ENCODE measurements at regions not wholly inside any gene's neighbourhood (a gene's known extent, or its start where the extent isn't known, plus 50 kb on each side); places are given as distances from the start of the nearest gene placed in this dataset.

GRCh38 chr21:27590271-27590670 lies 623.4 kb upstream of the ADAMTS5 start:
- in situ Hi-C loops (cut with HindIII; ENCODE audit: low pct_ligation_motif_present, low pct_unique_long_range_greater_than_20kb, low sequenced_read_pairs) = no loop called here
- DNase-seq = no peak

DNA sequence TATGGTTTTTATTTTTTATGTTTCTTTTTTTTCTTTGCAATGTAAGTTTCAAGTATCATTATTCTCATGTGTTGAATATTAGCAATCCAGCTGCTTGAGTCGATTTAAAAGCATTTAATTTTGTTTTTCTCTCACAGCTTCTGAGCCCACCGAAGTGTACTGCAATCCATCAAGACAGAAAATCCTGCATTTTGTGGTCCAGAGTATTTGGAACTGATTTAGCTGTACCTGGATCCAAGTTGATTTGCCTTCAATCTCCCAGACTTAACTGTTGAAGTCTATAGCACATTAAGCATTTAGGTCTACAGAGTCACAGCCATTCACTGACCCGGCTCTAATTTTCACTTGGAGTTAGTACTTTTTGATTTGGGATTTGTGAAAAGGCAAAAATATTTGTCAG lies 622.9 kb upstream of the ADAMTS5 start:
- in situ Hi-C loops (cut with HindIII; ENCODE audit: low pct_ligation_motif_present, low pct_unique_long_range_greater_than_20kb, low sequenced_read_pairs) = no loop called here
- no peak for DNase-seq

- in situ Hi-C loops (cut with HindIII; ENCODE audit: low pct_ligation_motif_present, low pct_unique_long_range_greater_than_20kb, low sequenced_read_pairs) = no loop called here
- no peak for DNase-seq
Measured at GRCh38 chr21:27586986-27587385, 620.1 kb upstream of the ADAMTS5 start.

DNA sequence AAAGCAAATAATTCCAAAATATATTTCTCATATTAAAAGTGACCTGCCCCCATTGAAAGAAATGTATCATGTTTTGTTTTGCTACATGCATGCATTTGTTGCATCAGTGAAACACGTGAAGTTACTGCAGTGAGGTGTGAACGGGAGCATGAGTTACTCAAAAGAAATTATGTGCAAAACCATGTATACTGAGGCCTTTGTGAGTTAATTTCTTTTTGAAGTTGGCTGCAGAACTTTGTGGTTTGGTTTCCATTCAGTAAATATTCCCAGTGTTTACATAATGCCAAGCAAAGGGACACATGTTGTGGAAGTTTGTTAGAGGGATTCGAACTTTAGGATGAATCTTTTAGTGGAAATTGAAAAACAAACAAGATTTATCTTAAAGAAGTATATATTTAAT lies 619.4 kb upstream of the ADAMTS5 start:
- no peak for DNase-seq
- in situ Hi-C loops (cut with HindIII; ENCODE audit: low pct_ligation_motif_present, low pct_unique_long_range_greater_than_20kb, low sequenced_read_pairs) = no loop called here

- in situ Hi-C loops (cut with HindIII; ENCODE audit: low pct_ligation_motif_present, low pct_unique_long_range_greater_than_20kb, low sequenced_read_pairs) = no loop called here
- DNase-seq = no peak
Measured at GRCh38 chr21:27584256-27584655, 617.4 kb upstream of the ADAMTS5 start.

DNA sequence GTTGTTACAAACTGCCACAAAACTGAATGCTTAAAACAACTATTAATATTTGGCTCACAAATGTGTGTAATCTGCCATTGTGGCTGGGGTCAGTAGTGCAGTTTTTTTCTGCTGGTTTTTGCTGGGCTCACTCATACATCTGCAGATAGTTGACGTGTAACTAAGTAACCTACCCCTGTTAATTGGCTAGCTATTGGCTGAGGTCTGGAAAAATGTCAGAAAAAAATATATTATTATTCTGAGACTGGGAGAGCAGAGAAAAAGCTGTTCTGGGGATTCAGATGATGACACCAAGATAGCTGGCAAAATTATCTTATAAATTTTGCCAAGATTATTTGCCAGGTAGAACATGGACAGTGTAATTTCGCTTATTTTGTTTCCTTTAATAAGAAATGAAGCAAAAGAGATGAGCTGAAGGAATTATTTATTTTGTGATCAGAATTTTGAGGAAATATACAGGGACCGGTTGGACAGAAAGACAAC lies 616.1 kb upstream of the ADAMTS5 start:
- in situ Hi-C loops (cut with HindIII; ENCODE audit: low pct_ligation_motif_present, low pct_unique_long_range_greater_than_20kb, low sequenced_read_pairs) = no loop called here
- DNase-seq = no peak

DNA sequence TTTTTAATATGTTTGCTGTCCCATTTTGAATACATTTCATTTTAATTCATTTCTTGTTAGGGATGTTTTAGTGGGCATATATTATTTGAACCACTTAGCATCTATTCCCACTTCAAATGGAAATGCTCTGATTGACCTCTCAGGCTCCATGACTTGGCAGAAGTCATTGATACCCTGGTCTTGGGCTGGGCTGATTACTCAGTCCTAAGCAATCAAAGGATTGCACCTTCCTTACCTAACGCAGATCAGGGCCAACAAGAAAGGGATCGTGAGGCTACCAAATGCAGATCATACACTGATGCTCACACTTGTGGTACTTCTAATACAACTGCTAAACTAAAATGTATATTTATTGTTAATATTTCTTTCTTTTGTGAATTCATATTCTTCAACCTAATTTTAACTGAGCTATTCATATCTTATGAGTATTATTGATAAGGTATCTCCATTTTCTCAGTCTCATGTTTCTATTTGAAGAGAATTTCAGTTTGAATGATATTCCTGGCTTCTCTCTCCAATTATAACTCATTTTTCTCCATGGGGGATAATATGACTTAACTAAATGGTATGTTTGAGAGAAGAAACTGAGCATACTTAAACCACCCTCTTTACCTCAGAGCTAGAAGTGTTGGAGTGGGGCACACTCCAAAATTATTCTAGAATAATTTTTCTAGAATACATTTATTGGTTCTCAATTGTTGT lies 615.5 kb upstream of the ADAMTS5 start:
- no peak for DNase-seq
- in situ Hi-C loops (cut with HindIII; ENCODE audit: low pct_ligation_motif_present, low pct_unique_long_range_greater_than_20kb, low sequenced_read_pairs) = no loop called here

DNA sequence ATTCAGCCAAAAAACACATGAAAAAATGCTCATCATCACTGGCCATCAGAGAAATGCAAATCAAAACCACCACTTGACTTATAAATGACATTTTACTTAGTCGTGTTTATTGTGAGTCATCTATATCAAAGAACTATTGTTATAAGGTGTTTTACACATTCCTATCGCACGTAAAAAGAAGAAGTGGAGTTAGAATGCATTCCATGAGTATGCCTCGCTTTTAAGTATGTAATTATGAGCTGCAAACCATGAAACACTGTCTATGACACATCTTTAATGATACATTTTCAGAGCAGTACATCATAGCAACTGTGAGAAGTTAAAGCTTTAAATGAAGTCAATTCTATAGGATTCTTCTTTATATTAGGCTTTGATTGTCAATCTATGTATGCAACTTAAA lies 614.3 kb upstream of the ADAMTS5 start:
- no peak for DNase-seq
- in situ Hi-C loops (cut with HindIII; ENCODE audit: low pct_ligation_motif_present, low pct_unique_long_range_greater_than_20kb, low sequenced_read_pairs) = no loop called here

- DNase-seq = no peak
- in situ Hi-C loops (cut with HindIII; ENCODE audit: low pct_ligation_motif_present, low pct_unique_long_range_greater_than_20kb, low sequenced_read_pairs) = no loop called here
Measured at GRCh38 chr21:27580276-27580675, 613.4 kb upstream of the ADAMTS5 start.

GRCh38 chr21:27578741-27579265 lies 611.9 kb upstream of the ADAMTS5 start:
- in situ Hi-C loops (cut with HindIII; ENCODE audit: low pct_ligation_motif_present, low pct_unique_long_range_greater_than_20kb, low sequenced_read_pairs) = no loop called here
- no peak for DNase-seq

DNA sequence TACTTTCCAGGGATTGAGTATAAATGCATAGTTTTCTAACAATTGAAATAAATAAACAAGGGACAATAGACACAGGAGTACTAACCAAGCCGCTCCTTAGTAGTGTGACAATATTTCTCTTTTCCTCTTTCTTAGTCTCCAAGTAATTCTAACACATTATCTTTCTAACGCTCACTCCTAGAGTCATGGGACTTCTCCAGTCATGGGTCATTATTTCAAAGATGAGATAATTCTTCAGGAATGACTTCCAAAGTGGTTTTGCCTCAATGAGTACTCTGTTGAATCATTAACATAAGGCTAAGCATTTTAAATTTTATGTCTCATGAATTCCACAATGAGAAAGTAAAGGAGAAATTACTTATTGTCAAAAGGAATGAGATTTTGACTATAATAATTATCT lies 605.8 kb upstream of the ADAMTS5 start:
- peak; percentile 96 for DNase-seq
- in situ Hi-C loops (cut with HindIII; ENCODE audit: low pct_ligation_motif_present, low pct_unique_long_range_greater_than_20kb, low sequenced_read_pairs) = no loop called here

DNA sequence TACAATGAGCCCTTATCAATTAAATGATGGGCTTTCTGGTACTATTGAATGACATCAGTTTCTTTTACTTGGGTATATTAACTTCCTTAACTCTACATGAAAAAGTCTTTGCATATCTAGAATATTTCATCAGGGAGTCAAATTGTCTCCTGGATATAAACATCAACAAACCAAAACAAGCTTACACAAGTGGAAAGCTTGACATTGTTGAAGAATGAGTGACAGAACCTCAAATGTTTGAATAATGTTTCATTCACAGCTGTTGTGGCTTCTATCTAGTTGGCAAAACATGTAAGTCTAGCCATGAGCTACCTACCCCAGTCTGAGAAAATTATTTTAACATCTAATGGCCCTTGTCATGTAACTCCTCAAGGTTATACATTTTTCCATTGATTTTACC lies 604.8 kb upstream of the ADAMTS5 start:
- in situ Hi-C loops (cut with HindIII; ENCODE audit: low pct_ligation_motif_present, low pct_unique_long_range_greater_than_20kb, low sequenced_read_pairs) = no loop called here
- DNase-seq = peak; percentile 97

- DNase-seq = peak; percentile 94
Measured at GRCh38 chr21:27570306-27570868, 603.5 kb upstream of the ADAMTS5 start.

GRCh38 chr21:27569831-27570230 lies 602.9 kb upstream of the ADAMTS5 start:
- peak; percentile 54 for DNase-seq
- in situ Hi-C loops (cut with HindIII; ENCODE audit: low pct_ligation_motif_present, low pct_unique_long_range_greater_than_20kb, low sequenced_read_pairs) = no loop called here

More at GRCh38 chr21:27570306-27570868, 603.5 kb upstream of the ADAMTS5 start:
- in situ Hi-C loops (cut with HindIII; ENCODE audit: low pct_ligation_motif_present, low pct_unique_long_range_greater_than_20kb, low sequenced_read_pairs) = no loop called here

DNA sequence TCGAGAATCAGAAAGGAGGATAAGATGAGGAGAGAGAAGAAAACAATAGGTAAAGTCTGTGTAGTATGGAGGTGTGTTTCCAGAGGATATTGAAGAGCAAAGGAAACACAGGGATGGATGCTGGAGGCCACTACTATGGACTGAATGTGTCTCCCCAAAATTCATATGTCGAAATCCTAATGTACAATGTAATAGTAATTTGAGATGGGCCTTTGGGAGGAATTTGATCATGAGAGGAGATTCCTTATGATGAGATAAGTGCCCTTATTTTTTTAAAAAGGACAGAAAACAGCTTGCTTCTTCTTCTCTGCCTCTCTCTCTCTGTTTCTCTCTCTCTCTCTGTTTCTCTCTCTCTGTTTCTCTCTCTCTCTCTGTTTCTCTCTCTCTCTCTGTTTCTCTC lies 602.2 kb upstream of the ADAMTS5 start:
- DNase-seq = no peak
- in situ Hi-C loops (cut with HindIII; ENCODE audit: low pct_ligation_motif_present, low pct_unique_long_range_greater_than_20kb, low sequenced_read_pairs) = no loop called here

DNA sequence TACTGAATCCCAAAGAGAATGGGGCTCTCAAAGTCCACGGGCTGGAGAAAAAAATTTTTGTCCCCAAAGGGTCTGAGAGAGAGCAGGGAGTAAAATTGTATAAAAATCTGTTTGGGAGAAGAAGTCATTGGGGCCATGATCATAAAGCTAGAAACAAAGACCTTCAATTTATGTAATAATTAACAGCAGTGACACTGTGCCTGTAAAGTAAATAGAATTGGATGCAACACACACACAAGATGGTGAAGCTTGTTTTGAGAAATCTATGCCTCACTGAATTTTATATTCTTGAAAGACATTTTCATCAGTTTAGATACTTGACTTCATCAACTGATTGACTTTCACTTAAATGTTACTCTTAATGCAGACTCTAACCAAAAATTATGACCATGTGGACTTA lies 600.5 kb upstream of the ADAMTS5 start:
- in situ Hi-C loops (cut with HindIII; ENCODE audit: low pct_ligation_motif_present, low pct_unique_long_range_greater_than_20kb, low sequenced_read_pairs) = no loop called here
- DNase-seq = no peak

- no peak for DNase-seq
- in situ Hi-C loops (cut with HindIII; ENCODE audit: low pct_ligation_motif_present, low pct_unique_long_range_greater_than_20kb, low sequenced_read_pairs) = no loop called here
Measured at GRCh38 chr21:27566521-27566920, 599.6 kb upstream of the ADAMTS5 start.

DNA sequence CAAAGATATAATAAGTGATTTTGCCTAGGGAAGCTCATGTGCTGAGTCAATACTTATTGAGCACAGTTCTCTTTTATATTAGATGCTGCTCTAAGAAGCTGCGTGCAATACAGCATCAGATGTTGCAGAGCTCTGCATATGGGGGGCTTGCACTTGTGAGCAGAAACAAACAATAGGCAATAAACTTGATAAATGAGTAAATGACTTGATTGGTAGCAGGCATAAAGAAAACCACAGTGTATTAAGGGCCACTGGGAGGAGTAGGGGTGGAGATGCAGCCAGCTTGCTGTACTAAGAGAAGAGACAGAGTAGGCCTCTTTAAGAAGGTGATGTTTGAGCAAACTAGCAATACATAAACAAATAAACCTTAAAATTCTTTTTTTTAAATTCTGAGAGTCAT lies 598.5 kb upstream of the ADAMTS5 start:
- no peak for DNase-seq

GRCh38 chr21:27564684-27565301 lies 597.9 kb upstream of the ADAMTS5 start:
- in situ Hi-C loops (cut with HindIII; ENCODE audit: low pct_ligation_motif_present, low pct_unique_long_range_greater_than_20kb, low sequenced_read_pairs) = no loop called here
- peak; percentile 73 for DNase-seq

More for the DNA sequence above, 598.5 kb upstream of the ADAMTS5 start:
- in situ Hi-C loops (cut with HindIII; ENCODE audit: low pct_ligation_motif_present, low pct_unique_long_range_greater_than_20kb, low sequenced_read_pairs) = no loop called here

GRCh38 chr21:27562303-27562702 lies 595.4 kb upstream of the ADAMTS5 start:
- in situ Hi-C loops (cut with HindIII; ENCODE audit: low pct_ligation_motif_present, low pct_unique_long_range_greater_than_20kb, low sequenced_read_pairs) = no loop called here

More at GRCh38 chr21:27562303-27562702, 595.4 kb upstream of the ADAMTS5 start:
- no peak for DNase-seq
